Neural cell (in vitro differentiated cells): ENCODE measurements at regions not wholly inside any gene's neighbourhood (a gene's known extent, or its start where the extent isn't known, plus 50 kb on each side); places are given as distances from the start of the nearest gene placed in this dataset.

ENCODE experiments used
- EP300 ChIP-seq: fragments of 450-650 bp; conservative IDR thresholded peaks from 2 replicates; pipeline ENCODE4 v1.6.1; 2014; ENCODE audit warnings: antibody characterized with exemption, mild to moderate bottlenecking, moderate library complexity; ENCODE audit not compliant: poor library complexity, severe bottlenecking
- EZH2 ChIP-seq: fragments of 200-600, 300-800 bp; shearing (Covaris generic), sonication (generic); IDR thresholded peaks from 2 replicates; pipeline ENCODE4 v1.6.1; 2014; ENCODE audit warnings: antibody characterized with exemption, low read length, borderline replicate concordance, mild to moderate bottlenecking; ENCODE audit not compliant: insufficient read depth, poor library complexity, severe bottlenecking
- MXI1 ChIP-seq: fragments of 450-650 bp; conservative IDR thresholded peaks from 2 replicates; pipeline ENCODE4 v1.6.1; 2014; ENCODE audit warnings: antibody characterized with exemption, mild to moderate bottlenecking; ENCODE audit not compliant: poor library complexity, severe bottlenecking
- POLR2AphosphoS5 ChIP-seq: IDR thresholded peaks from 2 replicates; pipeline ENCODE4 v1.6.1; 2012
- RAD21 ChIP-seq: fragments of 450-650 bp; conservative IDR thresholded peaks from 2 replicates; pipeline ENCODE4 v1.6.1; 2014; ENCODE audit warnings: antibody characterized with exemption, mild to moderate bottlenecking, moderate library complexity
- SMC3 ChIP-seq: fragments of 450-650 bp; conservative IDR thresholded peaks from 2 replicates; pipeline ENCODE4 v1.6.1; 2014; ENCODE audit warnings: antibody characterized with exemption, mild to moderate bottlenecking, moderate library complexity; ENCODE audit not compliant: poor library complexity
- TAF1 ChIP-seq: IDR thresholded peaks from 2 replicates; pipeline ENCODE4 v1.6.1; 2012; ENCODE audit warnings: low read depth
- TF ChIP-seq, protein P1 (sequence below): fragments of 450-650 bp; IDR thresholded peaks from 2 replicates; pipeline ENCODE4 v1.5.1; 2014; ENCODE audit warnings: antibody characterized with exemption, mild to moderate bottlenecking, moderate library complexity; ENCODE audit not compliant: poor library complexity, severe bottlenecking
- TF ChIP-seq, protein P2 (sequence below): IDR thresholded peaks from 2 replicates; pipeline ENCODE4 v1.6.1; 2012; ENCODE audit warnings: borderline replicate concordance

DNA sequence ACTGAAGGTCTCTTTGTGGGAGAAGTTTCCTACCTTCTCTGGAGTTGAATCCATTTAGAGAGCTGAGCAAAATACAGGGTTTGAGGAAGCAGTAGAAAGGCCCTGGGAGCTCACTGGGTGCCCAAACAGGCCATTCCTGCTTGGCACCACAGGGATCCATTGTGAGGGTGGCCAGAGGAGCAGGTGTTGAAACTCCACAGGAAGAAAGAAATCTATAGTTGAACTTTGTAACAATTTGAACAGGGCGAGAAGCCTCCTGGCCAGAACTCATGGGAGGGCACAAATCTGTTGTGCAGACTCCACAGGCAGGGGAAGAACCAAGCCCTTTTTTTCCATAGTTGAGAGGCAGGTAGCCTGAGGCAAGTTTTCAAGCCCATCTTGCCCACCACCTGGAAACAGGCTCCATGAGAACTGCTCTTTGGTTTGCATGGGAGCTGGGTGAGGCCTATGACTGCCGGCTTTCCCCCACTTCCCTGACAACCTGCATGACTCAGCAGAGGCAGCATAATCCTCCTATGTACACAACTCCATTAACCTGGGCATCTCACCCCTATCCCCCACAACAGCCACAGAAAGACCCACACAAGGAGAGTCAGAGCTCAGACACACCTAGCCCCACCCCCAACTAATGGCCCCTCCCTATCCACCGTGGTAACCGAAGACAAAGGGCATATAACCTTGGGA, 1053.0 kb downstream of the TSN start:
- TF ChIP-seq, protein P1, sequence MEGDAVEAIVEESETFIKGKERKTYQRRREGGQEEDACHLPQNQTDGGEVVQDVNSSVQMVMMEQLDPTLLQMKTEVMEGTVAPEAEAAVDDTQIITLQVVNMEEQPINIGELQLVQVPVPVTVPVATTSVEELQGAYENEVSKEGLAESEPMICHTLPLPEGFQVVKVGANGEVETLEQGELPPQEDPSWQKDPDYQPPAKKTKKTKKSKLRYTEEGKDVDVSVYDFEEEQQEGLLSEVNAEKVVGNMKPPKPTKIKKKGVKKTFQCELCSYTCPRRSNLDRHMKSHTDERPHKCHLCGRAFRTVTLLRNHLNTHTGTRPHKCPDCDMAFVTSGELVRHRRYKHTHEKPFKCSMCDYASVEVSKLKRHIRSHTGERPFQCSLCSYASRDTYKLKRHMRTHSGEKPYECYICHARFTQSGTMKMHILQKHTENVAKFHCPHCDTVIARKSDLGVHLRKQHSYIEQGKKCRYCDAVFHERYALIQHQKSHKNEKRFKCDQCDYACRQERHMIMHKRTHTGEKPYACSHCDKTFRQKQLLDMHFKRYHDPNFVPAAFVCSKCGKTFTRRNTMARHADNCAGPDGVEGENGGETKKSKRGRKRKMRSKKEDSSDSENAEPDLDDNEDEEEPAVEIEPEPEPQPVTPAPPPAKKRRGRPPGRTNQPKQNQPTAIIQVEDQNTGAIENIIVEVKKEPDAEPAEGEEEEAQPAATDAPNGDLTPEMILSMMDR = no peak
- TF ChIP-seq EZH2 (no peak), RAD21 (no peak), EP300 (no peak), POLR2AphosphoS5 (no peak), TAF1 (no peak), SMC3 (no peak), MXI1 (no peak)
- TF ChIP-seq, protein P2, sequence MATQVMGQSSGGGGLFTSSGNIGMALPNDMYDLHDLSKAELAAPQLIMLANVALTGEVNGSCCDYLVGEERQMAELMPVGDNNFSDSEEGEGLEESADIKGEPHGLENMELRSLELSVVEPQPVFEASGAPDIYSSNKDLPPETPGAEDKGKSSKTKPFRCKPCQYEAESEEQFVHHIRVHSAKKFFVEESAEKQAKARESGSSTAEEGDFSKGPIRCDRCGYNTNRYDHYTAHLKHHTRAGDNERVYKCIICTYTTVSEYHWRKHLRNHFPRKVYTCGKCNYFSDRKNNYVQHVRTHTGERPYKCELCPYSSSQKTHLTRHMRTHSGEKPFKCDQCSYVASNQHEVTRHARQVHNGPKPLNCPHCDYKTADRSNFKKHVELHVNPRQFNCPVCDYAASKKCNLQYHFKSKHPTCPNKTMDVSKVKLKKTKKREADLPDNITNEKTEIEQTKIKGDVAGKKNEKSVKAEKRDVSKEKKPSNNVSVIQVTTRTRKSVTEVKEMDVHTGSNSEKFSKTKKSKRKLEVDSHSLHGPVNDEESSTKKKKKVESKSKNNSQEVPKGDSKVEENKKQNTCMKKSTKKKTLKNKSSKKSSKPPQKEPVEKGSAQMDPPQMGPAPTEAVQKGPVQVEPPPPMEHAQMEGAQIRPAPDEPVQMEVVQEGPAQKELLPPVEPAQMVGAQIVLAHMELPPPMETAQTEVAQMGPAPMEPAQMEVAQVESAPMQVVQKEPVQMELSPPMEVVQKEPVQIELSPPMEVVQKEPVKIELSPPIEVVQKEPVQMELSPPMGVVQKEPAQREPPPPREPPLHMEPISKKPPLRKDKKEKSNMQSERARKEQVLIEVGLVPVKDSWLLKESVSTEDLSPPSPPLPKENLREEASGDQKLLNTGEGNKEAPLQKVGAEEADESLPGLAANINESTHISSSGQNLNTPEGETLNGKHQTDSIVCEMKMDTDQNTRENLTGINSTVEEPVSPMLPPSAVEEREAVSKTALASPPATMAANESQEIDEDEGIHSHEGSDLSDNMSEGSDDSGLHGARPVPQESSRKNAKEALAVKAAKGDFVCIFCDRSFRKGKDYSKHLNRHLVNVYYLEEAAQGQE = no peak
